Neuronal stem cell (in vitro differentiated cells): ENCODE measurements at regions not wholly inside any gene's neighbourhood (a gene's known extent, or its start where the extent isn't known, plus 50 kb on each side); places are given as distances from the start of the nearest gene placed in this dataset.

Experiments
- DNase-seq: peaks from one replicate; pipeline ENCODE4 v3.0.0-alpha.2; 2013; ENCODE audit warnings: low spot score
- H2AFZ ChIP-seq: one replicate; pipeline ENCODE4 v1.6.1; 2013; ENCODE audit warnings: mild to moderate bottlenecking, low read length, inconsistent platforms
- H2AK5ac ChIP-seq: 2 replicates; pipeline ENCODE4 v1.6.1; 2013; ENCODE audit warnings: low read depth, mild to moderate bottlenecking, inconsistent platforms, low read length, moderate library complexity, mixed read lengths
- H2BK120ac ChIP-seq: 2 replicates; pipeline ENCODE4 v1.6.1; 2013; ENCODE audit warnings: low read depth, mild to moderate bottlenecking, inconsistent platforms, low read length, moderate library complexity, mixed read lengths
- H2BK12ac ChIP-seq: one replicate; pipeline ENCODE4 v1.6.1; 2013; ENCODE audit warnings: low read length, inconsistent platforms
- H2BK15ac ChIP-seq: 2 replicates; pipeline ENCODE4 v1.6.1; 2013; ENCODE audit warnings: mild to moderate bottlenecking, low read length, inconsistent platforms, mixed read lengths
- H2BK5ac ChIP-seq: one replicate; pipeline ENCODE4 v1.6.1; 2013; ENCODE audit warnings: inconsistent platforms, mild to moderate bottlenecking, low read length, moderate library complexity
- H3K14ac ChIP-seq: one replicate; pipeline ENCODE4 v1.6.1; 2013; ENCODE audit warnings: low read length, inconsistent platforms
- H3K18ac ChIP-seq: 2 replicates; pipeline ENCODE4 v1.6.1; 2013; ENCODE audit warnings: low read length, inconsistent platforms
- H3K23ac ChIP-seq: 2 replicates; pipeline ENCODE4 v1.6.1; 2013; ENCODE audit warnings: low read depth, mild to moderate bottlenecking, mixed read lengths, low read length, inconsistent platforms; ENCODE audit not compliant: poor library complexity
- H3K27ac ChIP-seq: replicated peaks from 3 replicates; pipeline ENCODE4 v1.5.1; 2013; ENCODE audit warnings: low read length, inconsistent platforms
- H3K27me3 ChIP-seq, 3 experiments: 2 replicates each; pipeline ENCODE4 v1.6.1; 2013; ENCODE audit warnings: low read length in 3 of 3, mild to moderate bottlenecking in 2 of 3, inconsistent platforms in 1 of 3, low read depth in 1 of 3, mixed read lengths in 1 of 3, moderate library complexity in 1 of 3; ENCODE audit not compliant: control insufficient read depth in 3 of 3, insufficient read depth in 3 of 3
- H3K36me3 ChIP-seq, 2 donors: replicated peaks in 1 of 2; 2 replicates each; pipeline ENCODE4 v1.6.1; 2013; ENCODE audit warnings: low read length in 2 of 2; ENCODE audit not compliant: control insufficient read depth in 2 of 2, insufficient read depth in 2 of 2
- H3K4ac ChIP-seq: 2 replicates; pipeline ENCODE4 v1.6.1; 2013; ENCODE audit warnings: inconsistent platforms, mild to moderate bottlenecking, low read length, moderate library complexity
- H3K4me1 ChIP-seq, 2 donors: 1 replicate in 1 of 2; 2 replicates in 1 of 2; pipeline ENCODE4 v1.6.1; 2013; ENCODE audit warnings: low read length in 2 of 2, low read depth in 1 of 2; ENCODE audit not compliant: control insufficient read depth in 2 of 2, insufficient read depth in 1 of 2
- H3K4me2 ChIP-seq: one replicate; pipeline ENCODE4 v1.6.1; 2013; ENCODE audit warnings: mild to moderate bottlenecking, low read length, inconsistent platforms; ENCODE audit not compliant: insufficient read depth, poor library complexity, severe bottlenecking
- H3K4me3 ChIP-seq, 2 donors: 2 replicates each; pipeline ENCODE4 v1.5.1; 2013; ENCODE audit warnings: low read length in 2 of 2, mild to moderate bottlenecking in 2 of 2, inconsistent platforms in 1 of 2, moderate library complexity in 1 of 2
- H3K79me1 ChIP-seq: one replicate; pipeline ENCODE4 v1.6.1; 2013; ENCODE audit warnings: low read depth, mild to moderate bottlenecking, inconsistent platforms, low read length, moderate library complexity
- H3K9ac ChIP-seq: one replicate; pipeline ENCODE4 v1.6.1; 2013; ENCODE audit warnings: mild to moderate bottlenecking, low read depth, low read length, inconsistent platforms; ENCODE audit not compliant: poor library complexity
- H3K9me3 ChIP-seq, 2 donors: replicated peaks in 1 of 2; 2 replicates each; pipeline versions ENCODE3 to v1.6.1; 2013; ENCODE audit warnings: low read length in 2 of 2, mild to moderate bottlenecking in 2 of 2, inconsistent platforms in 1 of 2, low read depth in 1 of 2, mixed read lengths in 1 of 2, moderate library complexity in 1 of 2; ENCODE audit not compliant: control insufficient read depth in 2 of 2, insufficient read depth in 1 of 2
- H4K8ac ChIP-seq: one replicate; pipeline ENCODE4 v1.6.1; 2013; ENCODE audit warnings: low read depth, mild to moderate bottlenecking, inconsistent platforms, low read length, moderate library complexity
- H4K91ac ChIP-seq: one replicate; pipeline ENCODE4 v1.6.1; 2013; ENCODE audit warnings: low read length, low read depth, mild to moderate bottlenecking, inconsistent platforms; ENCODE audit not compliant: poor library complexity
- WGBS, 2 donors: extraction: QIAGEN DNeasy Blood & Tissue Kit; methylation state at CpG; one replicate each; pipeline ENCODE4 v1.1.7; 2013; ENCODE audit warnings: missing lambda C conversion rate in 2 of 2, mixed read lengths in 1 of 2; ENCODE audit not compliant: insufficient read length in 2 of 2, insufficient replicate concordance in 1 of 2; ENCODE audit errors: extremely low coverage in 2 of 2; 5-methylcytosine and 5-hydroxymethylcytosine counted together

DNA sequence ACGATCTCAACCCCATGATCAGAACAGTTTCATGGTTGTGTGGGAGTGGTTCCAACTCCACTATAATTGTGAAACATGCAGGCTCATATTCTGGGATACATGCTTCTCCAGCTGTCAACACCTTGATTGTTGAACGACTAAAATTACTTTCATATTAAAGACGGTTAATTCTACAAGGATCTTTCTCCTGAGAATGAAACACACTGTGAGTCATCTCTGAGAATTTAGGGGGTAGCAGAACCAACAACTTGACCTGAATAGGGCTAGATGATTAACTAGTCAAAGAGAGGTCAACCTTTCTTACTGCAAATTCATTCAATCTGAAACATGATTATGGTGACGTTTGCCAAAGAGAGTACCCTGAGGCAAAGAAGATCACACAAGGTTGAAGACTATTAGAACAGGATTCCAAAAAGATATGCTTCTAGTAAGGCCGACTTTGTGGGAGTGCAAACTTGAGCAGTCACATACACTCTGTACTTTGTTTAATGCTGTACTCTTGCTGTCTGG is 175.2 kb upstream of the CITED2 start:
- no CpG with 5 or more reads among the region's 5 CpGs for WGBS, 2 donors
- Histone ChIP-seq H3K4me2 (no peak overlapping the region), H3K14ac (no peak overlapping the region), H3K4ac (no peak overlapping the region), H3K23ac (no peak overlapping the region), H3K79me1 (no peaks in the 10 kb centered on the region), H3K36me3 (no peaks in the 10 kb centered on the region), H4K8ac (no peak overlapping the region), H3K4me1 (peaks cover 0 to 16% of the 10 kb centered on the region in 2 donors), H3K4me3 (no peak overlapping the region), H3K27me3 (no peaks in the 10 kb centered on the region), H3K9me3 (no peaks in the 10 kb centered on the region), H2AFZ (no peak overlapping the region), H3K9ac (no peak overlapping the region), H2BK5ac (no peak overlapping the region), H2BK12ac (no peak overlapping the region), H2BK15ac (no peak overlapping the region), H2BK120ac (no peak overlapping the region), H3K27ac (no peak overlapping the region), H2AK5ac (no peak overlapping the region), H3K18ac (no peak overlapping the region), H4K91ac (no peak overlapping the region)
- no peak for DNase-seq

GRCh38 chr6:139547804-139548203 is 173.4 kb upstream of the CITED2 start:
- no peak overlapping the region for H2BK5ac ChIP-seq
- H2BK12ac ChIP-seq: no peak overlapping the region
- H3K9me3 ChIP-seq: no peaks in the 10 kb centered on the region
- H2AK5ac ChIP-seq: no peak overlapping the region
- peaks cover 0 to 16% of the 10 kb centered on the region in 2 donors for H3K4me1 ChIP-seq
- no peak overlapping the region for H3K9ac ChIP-seq
- no peak overlapping the region for H3K4me3 ChIP-seq
- H3K4me2 ChIP-seq: no peak overlapping the region
- no peak overlapping the region for H4K91ac ChIP-seq
- H4K8ac ChIP-seq: no peak overlapping the region
- no peaks in the 10 kb centered on the region for H3K27me3 ChIP-seq
- no peak overlapping the region for H2BK120ac ChIP-seq
- no peak for DNase-seq
- no peak overlapping the region for H3K23ac ChIP-seq
- no peak overlapping the region for H3K4ac ChIP-seq
- H3K27ac ChIP-seq: no peak overlapping the region
- no peak overlapping the region for H2AFZ ChIP-seq
- H3K79me1 ChIP-seq: no peaks in the 10 kb centered on the region
- no peak overlapping the region for H3K14ac ChIP-seq
- H2BK15ac ChIP-seq: no peak overlapping the region
- H3K36me3 ChIP-seq: no peaks in the 10 kb centered on the region
- no peak overlapping the region for H3K18ac ChIP-seq

DNA sequence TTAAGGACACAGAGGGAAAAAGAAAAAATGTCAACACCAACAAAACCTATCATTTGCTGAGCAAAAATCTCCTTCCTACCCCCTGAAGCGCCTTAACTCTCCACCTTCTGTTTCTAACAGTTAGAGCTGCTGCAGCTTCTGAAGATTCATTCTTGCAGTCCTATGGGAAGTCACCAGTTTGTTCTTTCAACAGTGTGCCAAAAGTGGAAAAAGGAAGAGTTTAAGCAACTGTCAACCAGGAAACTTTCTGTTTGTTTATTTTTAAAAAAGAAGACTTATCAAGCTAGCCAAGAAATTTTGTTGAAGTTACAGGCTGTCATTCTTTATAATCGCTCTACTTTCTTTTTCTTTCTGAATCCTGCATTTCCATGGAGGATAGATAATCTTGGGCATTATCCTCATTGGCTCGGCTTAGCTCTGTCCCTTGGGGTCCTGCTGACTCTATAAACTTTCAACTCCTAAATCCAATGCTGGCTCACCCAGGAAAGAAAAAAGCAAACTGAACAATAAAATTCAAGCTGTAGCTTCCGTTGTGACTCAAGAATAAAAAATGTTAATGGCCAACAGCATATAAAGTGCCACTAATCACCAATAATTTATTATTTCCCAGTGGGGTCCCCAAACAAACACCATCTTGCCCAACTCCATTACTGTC is 172.8 kb upstream of the CITED2 start:
- no peak overlapping the region for H3K23ac ChIP-seq
- H4K91ac ChIP-seq: no peak overlapping the region
- no peak overlapping the region for H4K8ac ChIP-seq
- WGBS, 2 donors: no CpG with 5 or more reads among the region's 4 CpGs
- H3K4ac ChIP-seq: no peak overlapping the region
- no peak overlapping the region for H3K14ac ChIP-seq
- DNase-seq: no peak
- H2BK12ac ChIP-seq: no peak overlapping the region
- H3K36me3 ChIP-seq: no peaks in the 10 kb centered on the region
- no peak overlapping the region for H2BK5ac ChIP-seq
- no peak overlapping the region for H3K4me3 ChIP-seq
- no peaks in the 10 kb centered on the region for H3K9me3 ChIP-seq
- no peak overlapping the region for H2AK5ac ChIP-seq
- H2BK15ac ChIP-seq: no peak overlapping the region
- H3K27ac ChIP-seq: no peak overlapping the region
- H3K9ac ChIP-seq: no peak overlapping the region
- H3K27me3 ChIP-seq: no peaks in the 10 kb centered on the region
- H3K18ac ChIP-seq: no peak overlapping the region
- no peak overlapping the region for H2BK120ac ChIP-seq
- no peak overlapping the region for H3K4me2 ChIP-seq
- no peaks in the 10 kb centered on the region for H3K79me1 ChIP-seq
- H3K4me1 ChIP-seq: peaks cover 0 to 16% of the 10 kb centered on the region in 2 donors
- peak overlapping the region; percentile 47 for H2AFZ ChIP-seq

DNA sequence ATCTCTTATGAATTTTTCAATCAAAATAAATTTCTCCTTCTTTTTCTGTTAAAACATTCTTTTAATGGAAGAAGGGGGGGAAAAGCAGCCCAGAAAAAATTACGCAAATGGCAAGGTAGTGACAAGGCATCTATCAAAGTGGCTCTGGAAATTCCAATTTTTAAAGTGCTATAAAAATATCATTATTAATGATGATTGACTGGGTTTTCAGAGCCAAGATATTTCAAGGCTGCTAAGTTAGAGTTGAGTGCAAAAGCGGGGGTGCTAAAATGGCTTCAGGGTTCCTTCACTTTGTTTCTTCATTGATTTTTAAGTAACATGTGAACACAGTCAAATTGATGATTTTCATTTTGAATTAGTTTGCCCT is 171.6 kb upstream of the CITED2 start:
- no peak overlapping the region for H3K4me3 ChIP-seq
- H3K14ac ChIP-seq: no peak overlapping the region
- H2BK120ac ChIP-seq: no peak overlapping the region
- no peak overlapping the region for H2BK15ac ChIP-seq
- no peak overlapping the region for H3K27ac ChIP-seq
- H3K79me1 ChIP-seq: no peaks in the 10 kb centered on the region
- no peak overlapping the region for H3K18ac ChIP-seq
- peaks cover 0 to 16% of the 10 kb centered on the region in 2 donors for H3K4me1 ChIP-seq
- peak overlapping the region; percentile 85 for H2AFZ ChIP-seq
- no peak overlapping the region for H2AK5ac ChIP-seq
- no peak overlapping the region for H3K4me2 ChIP-seq
- H3K4ac ChIP-seq: no peak overlapping the region
- H4K91ac ChIP-seq: no peak overlapping the region
- no peak overlapping the region for H3K23ac ChIP-seq
- no peak overlapping the region for H4K8ac ChIP-seq
- no peak for DNase-seq
- no peaks in the 10 kb centered on the region for H3K9me3 ChIP-seq
- H3K9ac ChIP-seq: no peak overlapping the region
- no peaks in the 10 kb centered on the region for H3K36me3 ChIP-seq
- no peak overlapping the region for H2BK12ac ChIP-seq
- no peaks in the 10 kb centered on the region for H3K27me3 ChIP-seq
- WGBS, 2 donors: no CpG with 5 or more reads among the region's 2 CpGs
- H2BK5ac ChIP-seq: no peak overlapping the region
